Astrocyte (in vitro differentiated cells and primary cell): ENCODE measurements at regions not wholly inside any gene's neighbourhood (a gene's known extent, or its start where the extent isn't known, plus 50 kb on each side); places are given as distances from the start of the nearest gene placed in this dataset.

Experiments used
- DNase-seq: peaks from one replicate; pipeline ENCODE4 v3.0.0-alpha.2; 2010; ENCODE audit warnings: low read depth
- FAIRE-seq: peaks from 2 replicates; lab custom pipeline; 2011; peaks lifted over from hg19 to GRCh38; lab: Jason Lieb, UNC
- H2AFZ ChIP-seq: 2 replicates; pipeline ENCODE4 v1.6.0; 2012; ENCODE audit warnings: low read depth, low read length, inconsistent platforms
- H3K27ac ChIP-seq: 2 replicates; pipeline ENCODE4 v1.5.1; 2011; ENCODE audit warnings: low read depth, low read length, inconsistent platforms
- H3K27me3 ChIP-seq: 2 replicates; pipeline ENCODE4 v1.6.0; 2011; ENCODE audit warnings: low read length, inconsistent platforms; ENCODE audit not compliant: insufficient read depth
- H3K36me3 ChIP-seq: 2 replicates; pipeline ENCODE4 v1.5.1; 2011; ENCODE audit warnings: low read length, inconsistent platforms; ENCODE audit not compliant: insufficient read depth
- H3K4me1 ChIP-seq: 2 replicates; pipeline ENCODE4 v1.5.1; 2011; ENCODE audit warnings: low read length, inconsistent platforms; ENCODE audit not compliant: insufficient read depth
- H3K4me2 ChIP-seq: 2 replicates; pipeline ENCODE4 v1.6.0; 2012; ENCODE audit warnings: low read length, inconsistent platforms
- H3K4me3 ChIP-seq: 2 replicates; pipeline ENCODE4 v1.5.1; 2011; ENCODE audit warnings: low read depth, mild to moderate bottlenecking, low read length, inconsistent platforms; ENCODE audit not compliant: insufficient read depth
- H3K79me2 ChIP-seq: 2 replicates; pipeline ENCODE4 v1.6.0; 2012; ENCODE audit warnings: mild to moderate bottlenecking, low read length, inconsistent platforms; ENCODE audit not compliant: insufficient read depth
- H3K9ac ChIP-seq: 2 replicates; pipeline ENCODE4 v1.6.0; 2012; ENCODE audit warnings: mild to moderate bottlenecking, low read length, inconsistent platforms
- H3K9me3 ChIP-seq: 2 replicates; pipeline ENCODE4 v1.5.1; 2012; ENCODE audit warnings: low read depth, mild to moderate bottlenecking, low read length, inconsistent platforms; ENCODE audit not compliant: insufficient read depth
- H4K20me1 ChIP-seq: 2 replicates; pipeline ENCODE4 v1.6.0; 2012; ENCODE audit warnings: low read length, inconsistent platforms; ENCODE audit not compliant: insufficient read depth
- H3K27ac Mint-ChIP-seq: one replicate; pipeline ENCODE4 v1.8.0; 2021; ENCODE audit warnings: mild to moderate bottlenecking, mixed read lengths; ENCODE audit not compliant: unreplicated experiment
- H3K27me3 Mint-ChIP-seq: one replicate; pipeline ENCODE4 v1.8.0; 2021; ENCODE audit warnings: low read depth, mixed read lengths; ENCODE audit not compliant: unreplicated experiment
- H3K36me3 Mint-ChIP-seq: one replicate; pipeline ENCODE4 v1.8.0; 2021; ENCODE audit warnings: low read depth, mixed read lengths; ENCODE audit not compliant: unreplicated experiment
- H3K4me1 Mint-ChIP-seq: one replicate; pipeline ENCODE4 v1.8.0; 2021; ENCODE audit warnings: low read depth, mixed read lengths; ENCODE audit not compliant: unreplicated experiment
- H3K4me3 Mint-ChIP-seq: one replicate; pipeline ENCODE4 v1.8.0; 2021; ENCODE audit warnings: mild to moderate bottlenecking, moderate library complexity, mixed read lengths; ENCODE audit not compliant: unreplicated experiment
- H3K9me3 Mint-ChIP-seq: one replicate; pipeline ENCODE4 v1.8.0; 2021; ENCODE audit warnings: mild to moderate bottlenecking, mixed read lengths; ENCODE audit not compliant: unreplicated experiment
- CTCF ChIP-seq: IDR thresholded peaks from 2 replicates; pipeline ENCODE4 v1.5.1; 2011; ENCODE audit warnings: low read depth, mild to moderate bottlenecking, inconsistent platforms, low read length, moderate library complexity; ENCODE audit not compliant: insufficient read depth
- EZH2 ChIP-seq: IDR thresholded peaks from 2 replicates; pipeline ENCODE4 v1.6.1; 2012; ENCODE audit warnings: mild to moderate bottlenecking, low read length, inconsistent platforms; ENCODE audit not compliant: insufficient read depth

GRCh38 chr13:105272660-105273631 is 1262.5 kb downstream of the EFNB2 start:
- Mint-ChIP-seq H3K27ac (no peak overlapping the region), H3K9me3 (no peaks in the 10 kb centered on the region), H3K4me3 (no peak overlapping the region), H3K4me1 (no peaks in the 10 kb centered on the region), H3K27me3 (no peaks in the 10 kb centered on the region), H3K36me3 (no peaks in the 10 kb centered on the region)
- TF ChIP-seq CTCF (no peak), EZH2 (no peak)
- no peaks in the 10 kb centered on the region for H3K27me3 ChIP-seq
- H3K27ac ChIP-seq = no peak overlapping the region
- H3K4me1 ChIP-seq = no peaks in the 10 kb centered on the region
- no peak overlapping the region for H3K4me3 ChIP-seq
- H4K20me1 ChIP-seq = no peaks in the 10 kb centered on the region
- H2AFZ ChIP-seq = no peak overlapping the region
- FAIRE-seq (no peak), DNase-seq (no peak)
- no peak overlapping the region for H3K9ac ChIP-seq
- H3K36me3 ChIP-seq = no peaks in the 10 kb centered on the region
- no peaks in the 10 kb centered on the region for H3K9me3 ChIP-seq
- H3K4me2 ChIP-seq = no peak overlapping the region
- no peaks in the 10 kb centered on the region for H3K79me2 ChIP-seq

- H3K4me3 ChIP-seq = no peak overlapping the region
- no peaks in the 10 kb centered on the region for H3K9me3 ChIP-seq
- H2AFZ ChIP-seq = no peak overlapping the region
- no peaks in the 10 kb centered on the region for H3K36me3 ChIP-seq
- no peaks in the 10 kb centered on the region for H3K4me1 ChIP-seq
- no peak overlapping the region for H3K9ac ChIP-seq
- no peaks in the 10 kb centered on the region for H3K27me3 ChIP-seq
- no peak for DNase-seq
- H3K4me2 ChIP-seq = no peak overlapping the region
- H4K20me1 ChIP-seq = no peaks in the 10 kb centered on the region
- Mint-ChIP-seq H3K4me1 (no peaks in the 10 kb centered on the region), H3K27ac (no peak overlapping the region), H3K27me3 (no peaks in the 10 kb centered on the region), H3K4me3 (no peak overlapping the region), H3K9me3 (no peaks in the 10 kb centered on the region), H3K36me3 (no peaks in the 10 kb centered on the region)
- no peak for TF ChIP-seq CTCF
- no peak for TF ChIP-seq EZH2
- no peak for FAIRE-seq
- H3K27ac ChIP-seq = no peak overlapping the region
- no peaks in the 10 kb centered on the region for H3K79me2 ChIP-seq
Observed at GRCh38 chr13:105266615-105267014, 1268.8 kb downstream of the EFNB2 start.

GRCh38 chr13:105262579-105262978 is 1272.9 kb downstream of the EFNB2 start:
- H3K36me3 Mint-ChIP-seq = no peaks in the 10 kb centered on the region
- Histone ChIP-seq H3K9me3 (no peaks in the 10 kb centered on the region), H3K9ac (no peak overlapping the region), H2AFZ (no peak overlapping the region), H3K36me3 (no peaks in the 10 kb centered on the region), H3K27me3 (no peaks in the 10 kb centered on the region), H4K20me1 (no peaks in the 10 kb centered on the region), H3K27ac (no peak overlapping the region), H3K4me3 (no peak overlapping the region), H3K4me2 (no peak overlapping the region), H3K4me1 (no peaks in the 10 kb centered on the region), H3K79me2 (no peaks in the 10 kb centered on the region)
- TF ChIP-seq EZH2 (no peak), CTCF (no peak)
- H3K9me3 Mint-ChIP-seq = no peaks in the 10 kb centered on the region
- no peak overlapping the region for H3K27ac Mint-ChIP-seq
- no peak for FAIRE-seq
- H3K27me3 Mint-ChIP-seq = no peaks in the 10 kb centered on the region
- no peak overlapping the region for H3K4me3 Mint-ChIP-seq
- no peaks in the 10 kb centered on the region for H3K4me1 Mint-ChIP-seq
- no peak for DNase-seq
